Bronchial epithelial cell (primary cell): ENCODE measurements at regions not wholly inside any gene's neighbourhood (a gene's known extent, or its start where the extent isn't known, plus 50 kb on each side); places are given as distances from the start of the nearest gene placed in this dataset.

Source experiments
- DNase-seq: peaks from one replicate; pipeline ENCODE4 v3.0.0-alpha.2; 2010; ENCODE audit warnings: low read depth
- FAIRE-seq: peaks from 2 replicates; lab custom pipeline; 2011; peaks lifted over from hg19 to GRCh38; lab: Jason Lieb, UNC
- H3K27me3 ChIP-seq: 2 replicates; pipeline ENCODE4 v1.5.1; 2011; ENCODE audit warnings: low read length; ENCODE audit not compliant: control insufficient read depth, insufficient read depth
- H3K36me3 ChIP-seq: 2 replicates; pipeline ENCODE4 v1.5.1; 2011; ENCODE audit warnings: low read length; ENCODE audit not compliant: control insufficient read depth, insufficient read depth
- H3K4me3 ChIP-seq: 2 replicates; pipeline ENCODE4 v1.5.1; 2011; ENCODE audit warnings: mild to moderate bottlenecking, low read depth, low read length, control low read depth
- CTCF ChIP-seq: IDR thresholded peaks from 2 replicates; pipeline ENCODE4 v1.5.1; 2011; ENCODE audit warnings: mild to moderate bottlenecking, moderate library complexity, low read length, control low read depth, inconsistent platforms; ENCODE audit not compliant: insufficient read depth, severe bottlenecking

GRCh38 chr11:119842731-119843130, 113.7 kb upstream of the NECTIN1 start:
- DNase-seq, result no peak
- no peaks in the 10 kb centered on the region for H3K36me3 ChIP-seq
- FAIRE-seq, result no peak
- H3K4me3 ChIP-seq, result no peak overlapping the region
- TF ChIP-seq CTCF, result no peak
- H3K27me3 ChIP-seq, result peaks cover 2% of the 10 kb centered on the region

- TF ChIP-seq CTCF, result no peak
- H3K27me3 ChIP-seq, result peaks cover 4% of the 10 kb centered on the region
- no peak for DNase-seq
- H3K36me3 ChIP-seq, result no peaks in the 10 kb centered on the region
- FAIRE-seq, result no peak
- H3K4me3 ChIP-seq, result no peak overlapping the region
These were observed 110.6 kb upstream of the NECTIN1 start for GRCh38 chr11:119839476-119840133.

GRCh38 chr11:119835753-119836152, 106.8 kb upstream of the NECTIN1 start:
- peaks cover 6% of the 10 kb centered on the region for H3K27me3 ChIP-seq
- no peak overlapping the region for H3K4me3 ChIP-seq
- DNase-seq (no peak), FAIRE-seq (no peak)
- TF ChIP-seq CTCF, result no peak
- H3K36me3 ChIP-seq, result no peaks in the 10 kb centered on the region

GRCh38 chr11:119832202-119832935, 103.4 kb upstream of the NECTIN1 start:
- no peak for TF ChIP-seq CTCF
- no peak overlapping the region for H3K4me3 ChIP-seq
- H3K36me3 ChIP-seq, result no peaks in the 10 kb centered on the region
- peaks cover 6% of the 10 kb centered on the region for H3K27me3 ChIP-seq
- FAIRE-seq (no peak), DNase-seq (peak; percentile 27)

GRCh38 chr11:119831011-119831410, 102.0 kb upstream of the NECTIN1 start:
- TF ChIP-seq CTCF, result no peak
- FAIRE-seq (no peak), DNase-seq (no peak)
- H3K4me3 ChIP-seq, result no peak overlapping the region
- peaks cover 6% of the 10 kb centered on the region for H3K27me3 ChIP-seq
- H3K36me3 ChIP-seq, result no peaks in the 10 kb centered on the region
